Mesothelial cell of epicardium (in vitro differentiated cells): ENCODE measurements at regions not wholly inside any gene's neighbourhood (a gene's known extent, or its start where the extent isn't known, plus 50 kb on each side); places are given as distances from the start of the nearest gene placed in this dataset.

Source experiments
- DNase-seq, 2 experiments: peaks; one replicate each; pipeline ENCODE4 v3.0.0; 2021; ENCODE audit warnings: low spot score in 2 of 2; ENCODE audit not compliant: unreplicated experiment in 2 of 2
- H3K27ac Mint-ChIP-seq: 2 replicates; pipeline ENCODE4 v1.8.0; 2021; ENCODE audit warnings: mixed read lengths
- H3K27me3 Mint-ChIP-seq: 2 replicates; pipeline ENCODE4 v1.8.0; 2021; ENCODE audit warnings: low read depth, mixed read lengths
- H3K36me3 Mint-ChIP-seq: 2 replicates; pipeline ENCODE4 v1.8.0; 2021; ENCODE audit warnings: mixed read lengths
- H3K4me1 Mint-ChIP-seq: 2 replicates; pipeline ENCODE4 v1.8.0; 2021; ENCODE audit warnings: mixed read lengths
- H3K4me3 Mint-ChIP-seq: 2 replicates; pipeline ENCODE4 v1.8.0; 2021; ENCODE audit warnings: mild to moderate bottlenecking, moderate library complexity, mixed read lengths
- H3K9me3 Mint-ChIP-seq: 2 replicates; pipeline ENCODE4 v1.8.0; 2021; ENCODE audit warnings: mixed read lengths
- CTCF ChIP-seq: fragments of 200-600 bp; sonication (generic); IDR thresholded peaks from one replicate; pipeline ENCODE4 v1.5.0; 2021; ENCODE audit warnings: antibody characterized with exemption; ENCODE audit not compliant: unreplicated experiment

GRCh38 chr10:44799966-44800365 is 111.2 kb upstream of the TMEM72 start:
- Mint-ChIP-seq H3K27me3 (no peaks in the 10 kb centered on the region), H3K4me3 (no peak overlapping the region), H3K4me1 (peaks cover 61% of the 10 kb centered on the region), H3K36me3 (no peaks in the 10 kb centered on the region), H3K27ac (peak overlapping the region; percentile 26), H3K9me3 (no peaks in the 10 kb centered on the region)
- TF ChIP-seq CTCF = no peak
- no peak for DNase-seq

GRCh38 chr10:44801383-44802327 is 109.5 kb upstream of the TMEM72 start:
- peaks cover 74% of the 10 kb centered on the region for H3K4me1 Mint-ChIP-seq
- no peaks in the 10 kb centered on the region for H3K9me3 Mint-ChIP-seq
- H3K27ac Mint-ChIP-seq = peak overlapping the region; percentile 88

GRCh38 chr10:44803862-44804261 is 107.3 kb upstream of the TMEM72 start:
- H3K4me1 Mint-ChIP-seq = peaks cover 71% of the 10 kb centered on the region
- peak overlapping the region; percentile 40 for H3K27ac Mint-ChIP-seq
- no peak for DNase-seq

More at GRCh38 chr10:44801383-44802327, 109.5 kb upstream of the TMEM72 start:
- Mint-ChIP-seq H3K27me3 (peaks cover 2% of the 10 kb centered on the region), H3K36me3 (no peaks in the 10 kb centered on the region), H3K4me3 (no peak overlapping the region)
- TF ChIP-seq CTCF = no peak
- peak; percentile 79 to 90 for DNase-seq

GRCh38 chr10:44804661-44805060 is 106.5 kb upstream of the TMEM72 start:
- peaks cover 70% of the 10 kb centered on the region for H3K4me1 Mint-ChIP-seq
- H3K27me3 Mint-ChIP-seq = peaks cover 2% of the 10 kb centered on the region
- no peak for TF ChIP-seq CTCF
- no peak overlapping the region for H3K4me3 Mint-ChIP-seq
- H3K36me3 Mint-ChIP-seq = no peaks in the 10 kb centered on the region
- peak overlapping the region; percentile 40 for H3K27ac Mint-ChIP-seq
- no peak for DNase-seq
- peaks cover 8% of the 10 kb centered on the region for H3K9me3 Mint-ChIP-seq

More at GRCh38 chr10:44803862-44804261, 107.3 kb upstream of the TMEM72 start:
- no peak for TF ChIP-seq CTCF
- Mint-ChIP-seq H3K9me3 (peaks cover 1% of the 10 kb centered on the region), H3K27me3 (peaks cover 2% of the 10 kb centered on the region), H3K36me3 (no peaks in the 10 kb centered on the region), H3K4me3 (no peak overlapping the region)

GRCh38 chr10:44805466-44806210 is 105.5 kb upstream of the TMEM72 start:
- TF ChIP-seq CTCF = no peak
- Mint-ChIP-seq H3K4me1 (peaks cover 62% of the 10 kb centered on the region), H3K36me3 (no peaks in the 10 kb centered on the region), H3K4me3 (no peak overlapping the region), H3K27me3 (peaks cover 2% of the 10 kb centered on the region), H3K27ac (no peak overlapping the region), H3K9me3 (peaks cover 11% of the 10 kb centered on the region)
- DNase-seq = no peak
